Tibial nerve (tissue), 3 donors: ENCODE measurements at regions not wholly inside any gene's neighbourhood (a gene's known extent, or its start where the extent isn't known, plus 50 kb on each side); places are given as distances from the start of the nearest gene placed in this dataset.
"Not testable (repeated sequence)": the region's sequence is repeated elsewhere in the genome, so short reads cannot be mapped to it uniquely, and the experiment has no call there.

Experiments used
- POLR2A ChIP-seq, 2 donors: fragments of 450-650 bp; IDR thresholded peaks; one replicate each; pipeline ENCODE4 v1.6.1; 2017; ENCODE audit warnings: antibody characterized with exemption in 2 of 2, mild to moderate bottlenecking in 2 of 2, moderate library complexity in 2 of 2
- TF ChIP-seq, protein P1 (sequence below), 5 experiments: fragments of 200-600 bp in 3 of 5; fragments of 450-650 bp in 2 of 5; sonication (generic) in 3 of 5; IDR thresholded peaks; one replicate each; pipeline ENCODE4 v1.5.1; 2016 to 2019; ENCODE audit warnings: antibody characterized with exemption in 5 of 5, mild to moderate bottlenecking in 3 of 5, moderate library complexity in 2 of 5

DNA sequence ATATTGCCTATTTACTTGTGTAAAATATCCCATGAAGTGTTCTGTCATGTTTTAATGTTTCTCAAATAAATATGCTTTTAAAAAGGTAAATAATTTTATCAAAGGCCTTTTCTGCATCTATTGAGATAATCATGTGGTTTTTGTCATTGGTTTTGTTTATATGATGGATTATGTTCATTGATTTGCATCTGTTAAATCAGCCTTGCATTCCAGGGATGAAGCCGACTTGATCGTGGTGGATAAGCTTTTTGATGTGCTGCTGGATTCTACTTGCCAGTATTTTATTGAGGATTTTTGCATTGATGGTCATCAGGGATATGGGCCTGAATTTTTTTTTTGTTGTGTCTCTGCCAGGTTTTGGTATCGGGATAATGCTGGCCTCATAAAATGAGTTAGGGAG, 63.9 kb upstream of the P2RY10 start:
- TF ChIP-seq, protein P1, sequence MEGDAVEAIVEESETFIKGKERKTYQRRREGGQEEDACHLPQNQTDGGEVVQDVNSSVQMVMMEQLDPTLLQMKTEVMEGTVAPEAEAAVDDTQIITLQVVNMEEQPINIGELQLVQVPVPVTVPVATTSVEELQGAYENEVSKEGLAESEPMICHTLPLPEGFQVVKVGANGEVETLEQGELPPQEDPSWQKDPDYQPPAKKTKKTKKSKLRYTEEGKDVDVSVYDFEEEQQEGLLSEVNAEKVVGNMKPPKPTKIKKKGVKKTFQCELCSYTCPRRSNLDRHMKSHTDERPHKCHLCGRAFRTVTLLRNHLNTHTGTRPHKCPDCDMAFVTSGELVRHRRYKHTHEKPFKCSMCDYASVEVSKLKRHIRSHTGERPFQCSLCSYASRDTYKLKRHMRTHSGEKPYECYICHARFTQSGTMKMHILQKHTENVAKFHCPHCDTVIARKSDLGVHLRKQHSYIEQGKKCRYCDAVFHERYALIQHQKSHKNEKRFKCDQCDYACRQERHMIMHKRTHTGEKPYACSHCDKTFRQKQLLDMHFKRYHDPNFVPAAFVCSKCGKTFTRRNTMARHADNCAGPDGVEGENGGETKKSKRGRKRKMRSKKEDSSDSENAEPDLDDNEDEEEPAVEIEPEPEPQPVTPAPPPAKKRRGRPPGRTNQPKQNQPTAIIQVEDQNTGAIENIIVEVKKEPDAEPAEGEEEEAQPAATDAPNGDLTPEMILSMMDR (IDR thresholded peaks at IDR 0.05): not testable (repeated sequence)
- TF ChIP-seq POLR2A (IDR thresholded peaks at IDR 0.05): not testable (repeated sequence)
